Amygdala (tissue), 56 donors: ENCODE measurements at regions not wholly inside any gene's neighbourhood (a gene's known extent, or its start where the extent isn't known, plus 50 kb on each side); places are given as distances from the start of the nearest gene placed in this dataset.
"Not testable (repeated sequence)": the region's sequence is repeated elsewhere in the genome, so short reads cannot be mapped to it uniquely, and the experiment has no call there.

Source experiments
- DNase-seq, 56 donors: peaks; one replicate each; lab custom pipeline; 2025; lab: John Stamatoyannopoulos, UW

DNA sequence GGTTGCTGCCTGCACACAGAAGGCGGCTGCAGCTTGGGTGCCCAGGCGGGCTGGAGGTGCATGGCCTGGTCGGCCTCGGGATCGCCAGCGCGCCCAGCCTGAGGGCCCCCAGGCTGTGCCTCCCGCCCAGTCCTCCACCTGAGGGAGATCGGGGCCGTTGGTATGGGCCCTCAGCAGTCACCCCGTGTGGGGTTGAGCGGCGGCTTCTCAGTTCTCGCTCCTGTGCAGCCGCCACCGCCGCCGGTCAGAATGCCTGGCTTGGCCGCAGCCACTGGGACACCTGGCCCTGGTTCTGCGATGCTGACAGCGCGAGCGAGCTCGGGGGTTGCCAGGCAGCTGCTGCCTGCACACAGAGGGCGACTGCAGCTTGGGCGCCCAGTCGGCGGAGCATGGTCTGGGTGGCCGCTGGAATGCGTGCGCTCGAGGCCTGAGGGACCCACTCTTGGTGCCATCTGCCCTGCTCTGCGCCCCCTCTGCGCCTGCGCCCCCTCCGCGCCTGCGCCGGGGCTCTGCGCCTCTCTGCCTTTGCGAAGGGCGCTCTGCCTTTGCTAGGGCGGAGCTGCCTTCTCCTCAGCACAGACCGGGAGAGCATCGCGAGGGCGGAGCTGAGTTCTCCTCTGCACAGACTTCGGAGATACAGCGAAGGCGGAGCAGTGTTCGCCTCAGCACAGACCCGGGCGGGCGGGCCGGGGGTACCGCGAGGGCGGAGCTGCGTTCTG is 84.6 kb upstream of the ZNG1F start:
- DNase-seq = not testable (repeated sequence)

DNA sequence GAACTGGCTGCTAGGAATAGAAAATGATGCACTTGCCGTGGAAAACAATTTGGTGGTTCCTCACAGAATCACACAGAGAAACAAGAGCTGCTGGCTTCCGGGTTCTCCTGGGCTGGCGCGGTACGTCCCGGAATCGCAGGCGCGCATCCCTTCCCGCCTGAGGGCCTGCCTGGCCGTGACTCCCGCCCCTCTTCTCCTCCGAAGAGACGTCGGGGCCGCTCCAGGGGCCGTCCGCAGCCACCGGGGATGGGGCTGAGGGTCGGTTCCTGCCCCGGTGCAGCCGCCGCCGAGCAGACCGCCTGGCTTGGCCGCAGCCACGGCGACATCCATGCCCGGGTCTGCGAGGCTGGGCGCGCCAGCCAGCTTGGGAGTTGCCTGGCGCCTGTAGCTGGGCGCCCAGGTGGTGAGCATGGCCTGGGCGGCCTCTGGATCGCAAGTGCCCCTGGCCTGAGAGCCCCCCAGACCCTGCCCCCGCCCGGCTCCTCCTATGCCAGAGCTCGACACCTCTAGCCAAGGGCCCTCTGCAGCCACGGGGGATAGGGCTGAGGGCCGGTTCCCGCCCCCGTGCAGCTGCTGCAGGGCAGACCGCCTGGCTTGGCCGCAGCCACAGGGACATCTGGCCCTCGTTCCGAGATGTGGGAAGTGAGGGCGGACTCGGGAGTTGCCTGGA is 83.9 kb upstream of the ZNG1F start:
- DNase-seq = not testable (repeated sequence)

GRCh38 chr9:41270992-41271391 is 81.9 kb upstream of the ZNG1F start:
- not testable (repeated sequence) for DNase-seq

DNA sequence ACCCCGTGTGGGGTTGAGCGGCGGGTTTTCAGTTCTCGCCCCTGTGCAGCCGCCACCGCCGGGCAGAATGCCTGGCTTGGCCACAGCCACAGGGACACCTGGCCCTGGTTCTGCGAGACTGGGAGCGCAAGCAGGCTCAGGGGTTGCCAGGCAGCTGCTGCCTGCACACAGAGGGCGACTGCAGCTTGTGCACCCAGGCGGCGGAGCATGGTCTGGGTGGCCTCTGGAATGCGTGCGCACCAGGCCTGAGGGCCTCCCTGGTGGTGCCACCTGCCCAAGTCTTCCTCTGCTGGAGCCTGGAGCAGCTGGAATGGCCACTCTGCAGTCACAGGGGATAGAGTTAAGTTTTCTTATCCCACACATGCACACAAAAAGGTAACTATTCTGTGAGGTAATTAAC is 80.4 kb upstream of the ZNG1F start:
- DNase-seq = not testable (repeated sequence)

GRCh38 chr9:41269054-41269453 is 79.9 kb upstream of the ZNG1F start:
- DNase-seq = not testable (repeated sequence)

DNA sequence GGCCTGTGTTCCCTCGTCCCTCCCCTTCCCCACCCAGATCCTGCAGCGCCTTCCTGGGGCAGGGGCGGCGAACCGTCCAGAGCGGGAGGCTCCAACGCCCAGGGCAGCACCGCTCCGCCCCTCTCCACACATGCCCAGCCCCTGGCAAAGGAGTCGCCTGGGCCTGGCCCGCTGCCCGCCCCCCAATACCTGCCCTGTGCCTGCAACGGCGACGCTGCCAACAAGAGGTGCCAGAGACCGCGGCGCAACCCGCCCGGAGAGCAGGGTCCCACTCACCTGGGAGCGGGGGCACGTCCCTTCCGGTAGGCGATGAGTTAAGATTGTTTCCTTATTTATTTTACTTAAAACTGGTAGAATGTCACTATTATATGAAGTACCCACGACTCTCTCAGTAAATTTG is 77.5 kb upstream of the ZNG1F start:
- not testable (repeated sequence) for DNase-seq

GRCh38 chr9:41266000-41266399 is 76.9 kb upstream of the ZNG1F start:
- DNase-seq = not testable (repeated sequence)

- not testable (repeated sequence) for DNase-seq
These were observed 62.9 kb upstream of the ZNG1F start for GRCh38 chr9:41251973-41252372.

DNA sequence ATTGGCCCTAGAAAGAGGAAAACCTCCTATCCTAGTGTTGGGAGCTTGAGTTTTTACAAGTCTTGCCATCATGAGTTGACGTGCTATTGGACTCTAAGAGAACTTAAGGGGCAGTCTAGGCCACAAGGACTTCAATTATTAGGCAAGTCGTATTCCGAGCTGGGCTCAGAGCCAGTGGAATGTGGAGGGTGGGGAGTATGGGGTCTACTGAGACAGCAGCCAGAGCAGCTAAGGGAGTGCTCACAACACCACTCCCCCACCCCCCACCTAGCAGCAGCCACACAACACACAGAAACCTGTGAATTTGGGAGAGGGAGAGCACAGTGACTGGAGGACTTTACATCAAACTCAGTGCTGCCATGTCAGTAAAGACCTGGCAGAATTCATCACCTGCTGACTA is 62.0 kb upstream of the ZNG1F start:
- DNase-seq = not testable (repeated sequence)

GRCh38 chr9:41246702-41247101 is 57.6 kb upstream of the ZNG1F start:
- DNase-seq = not testable (repeated sequence)
